Gastroesophageal sphincter (tissue), 3 donors: ENCODE measurements at regions not wholly inside any gene's neighbourhood (a gene's known extent, or its start where the extent isn't known, plus 50 kb on each side); places are given as distances from the start of the nearest gene placed in this dataset.
"Not testable (repeated sequence)": the region's sequence is repeated elsewhere in the genome, so short reads cannot be mapped to it uniquely, and the experiment has no call there.

ENCODE experiments used
- EP300 ChIP-seq: sonication (generic); formaldehyde crosslinking; IDR thresholded peaks from one replicate; pipeline ENCODE4 v1.6.1; 2017; ENCODE audit warnings: antibody characterized with exemption, mild to moderate bottlenecking
- POLR2A ChIP-seq, 2 donors: fragments of 450-650 bp; IDR thresholded peaks; one replicate each; pipeline ENCODE4 v1.6.1; 2017; ENCODE audit warnings: antibody characterized with exemption in 2 of 2, mild to moderate bottlenecking in 2 of 2, moderate library complexity in 1 of 2
- TF ChIP-seq, protein P1 (sequence below), 4 experiments: fragments of 200-600 bp in 2 of 4; fragments of 450-650 bp in 2 of 4; sonication (generic) in 1 of 4; IDR thresholded peaks; one replicate each; pipeline ENCODE4 v1.5.1; 2017 to 2019; ENCODE audit warnings: antibody characterized with exemption in 4 of 4, mild to moderate bottlenecking in 2 of 4, moderate library complexity in 2 of 4

- TF ChIP-seq POLR2A (IDR thresholded peaks at IDR 0.05); EP300: not testable (repeated sequence)
- TF ChIP-seq, protein P1, sequence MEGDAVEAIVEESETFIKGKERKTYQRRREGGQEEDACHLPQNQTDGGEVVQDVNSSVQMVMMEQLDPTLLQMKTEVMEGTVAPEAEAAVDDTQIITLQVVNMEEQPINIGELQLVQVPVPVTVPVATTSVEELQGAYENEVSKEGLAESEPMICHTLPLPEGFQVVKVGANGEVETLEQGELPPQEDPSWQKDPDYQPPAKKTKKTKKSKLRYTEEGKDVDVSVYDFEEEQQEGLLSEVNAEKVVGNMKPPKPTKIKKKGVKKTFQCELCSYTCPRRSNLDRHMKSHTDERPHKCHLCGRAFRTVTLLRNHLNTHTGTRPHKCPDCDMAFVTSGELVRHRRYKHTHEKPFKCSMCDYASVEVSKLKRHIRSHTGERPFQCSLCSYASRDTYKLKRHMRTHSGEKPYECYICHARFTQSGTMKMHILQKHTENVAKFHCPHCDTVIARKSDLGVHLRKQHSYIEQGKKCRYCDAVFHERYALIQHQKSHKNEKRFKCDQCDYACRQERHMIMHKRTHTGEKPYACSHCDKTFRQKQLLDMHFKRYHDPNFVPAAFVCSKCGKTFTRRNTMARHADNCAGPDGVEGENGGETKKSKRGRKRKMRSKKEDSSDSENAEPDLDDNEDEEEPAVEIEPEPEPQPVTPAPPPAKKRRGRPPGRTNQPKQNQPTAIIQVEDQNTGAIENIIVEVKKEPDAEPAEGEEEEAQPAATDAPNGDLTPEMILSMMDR (IDR thresholded peaks at IDR 0.05): not testable (repeated sequence)
Measured at GRCh38 chr1:183081-183480, 268.4 kb downstream of the OR4F29 start.
